Left lung (tissue), 4 donors: ENCODE measurements at regions not wholly inside any gene's neighbourhood (a gene's known extent, or its start where the extent isn't known, plus 50 kb on each side); places are given as distances from the start of the nearest gene placed in this dataset.
A peak's percentile ranks its signal among the peaks of the same experiment; 100 is the strongest.

ENCODE experiments used
- ATAC-seq: fragments of 200-7000 bp; cut with Tn5 transposase; one replicate; pipeline ENCODE4 v1.9.1; 2020; ENCODE audit warnings: moderate library complexity
- DNase-seq, 4 donors: peaks; one replicate each; pipeline ENCODE4 v3.0.0-alpha.2; 2013 to 2020
- H3K27ac ChIP-seq, 2 donors: fragments of 200-600 bp; sonication (generic) in 1 of 2; one replicate each; pipeline versions ENCODE4 v1.5.0 to v1.8.0; 2020 to 2021
- H3K27me3 ChIP-seq, 2 donors: fragments of 200-600 bp; sonication (generic) in 1 of 2; one replicate each; pipeline versions ENCODE4 v1.5.0 to v1.8.0; 2020 to 2021
- H3K36me3 ChIP-seq, 2 donors: fragments of 200-600 bp; sonication (generic) in 1 of 2; one replicate each; pipeline versions ENCODE4 v1.5.0 to v1.8.0; 2020 to 2021
- H3K4me1 ChIP-seq, 2 donors: fragments of 200-600 bp; one replicate each; pipeline ENCODE4 v1.8.0; 2021
- H3K4me3 ChIP-seq, 2 donors: fragments of 200-600 bp; sonication (generic) in 1 of 2; one replicate each; pipeline versions ENCODE4 v1.5.0 to v1.8.0; 2020 to 2021; ENCODE audit warnings: mild to moderate bottlenecking in 1 of 2
- H3K9me3 ChIP-seq, 2 donors: fragments of 200-600 bp; sonication (generic) in 1 of 2; one replicate each; pipeline versions ENCODE4 v1.5.0 to v1.8.0; 2020 to 2021
- CTCF ChIP-seq, 2 donors: fragments of 200-600 bp; sonication (generic) in 1 of 2; IDR thresholded peaks; one replicate each; pipeline versions ENCODE4 v1.5.0 to v1.8.0; 2021; ENCODE audit warnings: antibody characterized with exemption in 2 of 2
- intact Hi-C, 2 donors: fragments of 100-400 bp; cut with DNase I; formaldehyde crosslinking; loops; one replicate each; pipeline versions ENCODE4 v1.11.2 to v1.14.2; 2022
- donor health status: DM: no; HTN: yes; CAD: no.
- donor health status: DM: no; HTN: no; CAD: no.

- DNase-seq: no peak
- TF ChIP-seq CTCF (IDR thresholded peaks at IDR 0.05): no peak
- ATAC-seq: no peak
Measured at GRCh38 chr2:67844024-67844540, 218.7 kb downstream of the C1D start.

GRCh38 chr2:67845621-67846369 lies 217.0 kb downstream of the C1D start:
- no peaks in the 10 kb centered on the region for H3K9me3 ChIP-seq
- no peak overlapping the region for H3K4me3 ChIP-seq
- peaks cover 6 to 9% of the 10 kb centered on the region in 2 donors for H3K4me1 ChIP-seq
- ATAC-seq (no peak), DNase-seq (peak in 1 of 4 donors; percentile 16)
- no peak for TF ChIP-seq CTCF (IDR thresholded peaks at IDR 0.05)
- no peaks in the 10 kb centered on the region for H3K36me3 ChIP-seq
- H3K27ac ChIP-seq: no peak overlapping the region
- H3K27me3 ChIP-seq: no peaks in the 10 kb centered on the region
- intact Hi-C loops: no loop called here

More at GRCh38 chr2:67844024-67844540, 218.7 kb downstream of the C1D start:
- Histone ChIP-seq H3K36me3 (no peaks in the 10 kb centered on the region), H3K27ac (no peak overlapping the region), H3K27me3 (no peaks in the 10 kb centered on the region), H3K4me1 (peaks cover 6 to 9% of the 10 kb centered on the region in 2 donors), H3K9me3 (no peaks in the 10 kb centered on the region), H3K4me3 (no peak overlapping the region)
- intact Hi-C loops: no loop called here

- ATAC-seq (peak; percentile 92), DNase-seq (peak; percentile 77 to 95 (median 86))
- Histone ChIP-seq H3K4me3 (no peak overlapping the region), H3K27ac (no peak overlapping the region), H3K36me3 (no peaks in the 10 kb centered on the region), H3K27me3 (no peaks in the 10 kb centered on the region), H3K9me3 (no peaks in the 10 kb centered on the region), H3K4me1 (peaks cover 6 to 9% of the 10 kb centered on the region in 2 donors)
- TF ChIP-seq CTCF (IDR thresholded peaks at IDR 0.05): peak; percentile 58 to 72
- intact Hi-C loops: no loop called here
Measured at GRCh38 chr2:67846370-67847070, 216.3 kb downstream of the C1D start.

- intact Hi-C loops: no loop called here
Measured at GRCh38 chr2:67848551-67849285, 214.1 kb downstream of the C1D start.

More at GRCh38 chr2:67848551-67849285, 214.1 kb downstream of the C1D start:
- H3K27ac ChIP-seq: no peak overlapping the region
- no peak overlapping the region for H3K4me3 ChIP-seq
- no peak for TF ChIP-seq CTCF (IDR thresholded peaks at IDR 0.05)
- H3K9me3 ChIP-seq: no peaks in the 10 kb centered on the region
- H3K4me1 ChIP-seq: peaks cover 6 to 9% of the 10 kb centered on the region in 2 donors
- DNase-seq: no peak
- no peak for ATAC-seq
- no peaks in the 10 kb centered on the region for H3K36me3 ChIP-seq
- no peaks in the 10 kb centered on the region for H3K27me3 ChIP-seq
